NB4 (cell line): ENCODE measurements at regions not wholly inside any gene's neighbourhood (a gene's known extent, or its start where the extent isn't known, plus 50 kb on each side); places are given as distances from the start of the nearest gene placed in this dataset.

Experiments used
- CTCF ChIP-seq: IDR thresholded peaks from one replicate; pipeline ENCODE4 v1.5.1; 2012; ENCODE audit warnings: low read depth, low read length
- MAX ChIP-seq: IDR thresholded peaks from 2 replicates; pipeline ENCODE4 v1.6.1; 2011; ENCODE audit warnings: low read depth, low read length
- MYC ChIP-seq: IDR thresholded peaks from 2 replicates; pipeline ENCODE4 v1.6.1; 2011; ENCODE audit warnings: low read depth, low read length
- POLR2A ChIP-seq: IDR thresholded peaks from 2 replicates; pipeline ENCODE4 v1.6.1; 2011; ENCODE audit warnings: mild to moderate bottlenecking; ENCODE audit not compliant: insufficient read length; ENCODE audit errors: extremely low read depth

GRCh38 chr9:28255174-28255573 is 681.9 kb upstream of the C9orf72 start:
- TF ChIP-seq CTCF (no peak), POLR2A (no peak), MYC (no peak), MAX (no peak)
